ENCODE measurements at regions not wholly inside any gene's neighbourhood (a gene's known extent, or its start where the extent isn't known, plus 50 kb on each side); places are given as distances from the start of the nearest gene placed in this dataset.
A peak's percentile ranks its signal among the peaks of the same experiment; 100 is the strongest.

DNA sequence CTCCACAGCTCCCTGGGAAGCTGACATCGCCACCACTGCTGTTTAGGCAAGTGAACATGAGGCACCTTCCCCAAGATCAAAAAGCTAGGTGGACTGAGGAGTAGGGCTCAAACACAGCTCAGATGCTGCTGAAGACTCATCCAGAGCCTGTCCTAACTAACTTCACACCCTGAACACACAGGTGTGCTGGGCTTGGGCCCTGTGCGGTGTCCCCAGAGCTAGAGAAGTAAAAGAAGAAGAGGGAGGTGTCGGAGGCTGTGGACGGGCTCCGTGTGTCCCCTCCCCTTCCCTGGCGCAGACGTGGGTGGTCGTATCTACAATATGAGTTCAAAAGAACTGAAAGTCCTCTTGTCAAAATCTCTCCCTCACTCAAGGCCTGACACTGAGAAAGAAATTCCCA lies 373.4 kb upstream of the MGMT start:
- H3K4me3 ChIP-seq (ENCODE audit: low read depth, poor library complexity, severe bottlenecking): no peak overlapping the region
- WGBS, 2 donors: 85 to 92% methylated on average over 8 of the region's 8 CpGs
- DNase-seq (ENCODE audit: low spot score in 2 of 2): peak in 1 of 2 donors; percentile 68
- intact Hi-C loops (cut with DNase I; ENCODE audit: low total_unique reads): no loop called here
- TF ChIP-seq, protein P1, sequence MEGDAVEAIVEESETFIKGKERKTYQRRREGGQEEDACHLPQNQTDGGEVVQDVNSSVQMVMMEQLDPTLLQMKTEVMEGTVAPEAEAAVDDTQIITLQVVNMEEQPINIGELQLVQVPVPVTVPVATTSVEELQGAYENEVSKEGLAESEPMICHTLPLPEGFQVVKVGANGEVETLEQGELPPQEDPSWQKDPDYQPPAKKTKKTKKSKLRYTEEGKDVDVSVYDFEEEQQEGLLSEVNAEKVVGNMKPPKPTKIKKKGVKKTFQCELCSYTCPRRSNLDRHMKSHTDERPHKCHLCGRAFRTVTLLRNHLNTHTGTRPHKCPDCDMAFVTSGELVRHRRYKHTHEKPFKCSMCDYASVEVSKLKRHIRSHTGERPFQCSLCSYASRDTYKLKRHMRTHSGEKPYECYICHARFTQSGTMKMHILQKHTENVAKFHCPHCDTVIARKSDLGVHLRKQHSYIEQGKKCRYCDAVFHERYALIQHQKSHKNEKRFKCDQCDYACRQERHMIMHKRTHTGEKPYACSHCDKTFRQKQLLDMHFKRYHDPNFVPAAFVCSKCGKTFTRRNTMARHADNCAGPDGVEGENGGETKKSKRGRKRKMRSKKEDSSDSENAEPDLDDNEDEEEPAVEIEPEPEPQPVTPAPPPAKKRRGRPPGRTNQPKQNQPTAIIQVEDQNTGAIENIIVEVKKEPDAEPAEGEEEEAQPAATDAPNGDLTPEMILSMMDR (IDR thresholded peaks at IDR 0.05): no peak
- TF ChIP-seq POLR2A (IDR thresholded peaks at IDR 0.05): no peak

DNA sequence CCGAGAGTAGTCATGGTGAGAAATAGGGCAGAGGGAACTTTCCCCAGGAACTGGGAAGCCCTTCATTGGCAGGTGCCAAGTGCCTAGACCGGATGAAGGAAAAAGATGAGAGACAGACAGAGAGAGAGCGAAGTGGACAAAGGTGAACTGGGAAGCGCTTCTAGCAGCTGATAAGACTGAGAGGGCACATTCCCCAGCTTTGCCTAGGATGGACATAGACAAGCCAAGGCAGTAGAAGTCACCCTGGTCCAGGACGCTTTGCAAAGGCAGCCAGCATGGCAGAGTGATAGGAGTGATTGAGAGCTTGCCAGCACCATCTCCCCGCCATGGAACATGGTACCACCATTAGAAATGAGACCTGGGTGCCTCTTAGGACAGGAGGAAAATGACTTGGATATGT lies 372.8 kb upstream of the MGMT start:
- intact Hi-C loops (cut with DNase I; ENCODE audit: low total_unique reads): no loop called here
- TF ChIP-seq, protein P1 (IDR thresholded peaks at IDR 0.05): no peak
- TF ChIP-seq POLR2A (IDR thresholded peaks at IDR 0.05): no peak
- DNase-seq (ENCODE audit: low spot score in 2 of 2): no peak
- no peak overlapping the region for H3K4me3 ChIP-seq (ENCODE audit: low read depth, poor library complexity, severe bottlenecking)
- WGBS, 2 donors: 92 to 96% methylated on average over 6 of the region's 6 CpGs

DNA sequence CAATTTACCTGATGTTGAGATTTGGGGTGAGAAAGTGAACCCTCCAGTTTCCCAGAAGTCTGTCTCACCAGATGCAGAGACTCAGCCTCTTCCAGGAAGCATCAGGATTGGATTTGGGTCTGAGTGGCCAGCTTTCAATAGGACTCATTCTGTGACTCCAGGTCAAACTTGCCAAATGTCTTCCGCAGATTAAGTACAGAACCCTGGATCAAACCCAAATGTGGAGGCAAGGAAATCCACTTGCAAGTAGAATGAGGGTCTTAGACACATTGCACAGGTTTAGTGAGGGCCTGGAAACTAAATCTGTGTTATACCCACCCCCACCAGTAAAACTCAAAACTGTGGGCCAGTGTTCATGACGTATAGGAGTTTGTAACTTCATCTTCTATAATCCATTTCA lies 372.2 kb upstream of the MGMT start:
- WGBS, 2 donors: 83 to 87% methylated on average over 2 of the region's 2 CpGs
- DNase-seq (ENCODE audit: low spot score in 2 of 2): no peak
- no peak for TF ChIP-seq POLR2A (IDR thresholded peaks at IDR 0.05)
- TF ChIP-seq, protein P1 (IDR thresholded peaks at IDR 0.05): no peak
- no peak overlapping the region for H3K4me3 ChIP-seq (ENCODE audit: low read depth, poor library complexity, severe bottlenecking)
- intact Hi-C loops (cut with DNase I; ENCODE audit: low total_unique reads): no loop called here

DNA sequence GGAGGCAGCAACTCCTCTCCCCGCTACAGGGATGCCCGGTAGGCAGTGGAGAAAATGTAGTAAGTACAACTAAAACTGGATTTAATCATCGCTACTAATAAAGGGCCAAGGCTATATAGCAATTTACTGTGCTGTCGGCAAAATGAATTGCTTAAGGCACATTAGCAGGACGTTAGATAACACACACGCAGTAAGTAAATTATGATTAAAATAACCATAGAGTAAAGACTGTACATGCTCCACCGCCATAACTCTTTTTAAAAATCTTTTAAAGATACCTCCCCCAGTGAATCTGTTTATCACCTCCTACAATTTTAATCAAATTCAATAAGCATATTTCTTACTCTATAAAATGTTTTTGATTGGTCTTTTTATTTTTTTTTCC lies 371.4 kb upstream of the MGMT start:
- H3K4me3 ChIP-seq (ENCODE audit: low read depth, poor library complexity, severe bottlenecking): no peak overlapping the region
- DNase-seq (ENCODE audit: low spot score in 2 of 2): peak in 1 of 2 donors; percentile 32
- intact Hi-C loops (cut with DNase I; ENCODE audit: low total_unique reads): no loop called here
- TF ChIP-seq, protein P1 (IDR thresholded peaks at IDR 0.05): no peak
- no peak for TF ChIP-seq POLR2A (IDR thresholded peaks at IDR 0.05)
- WGBS, 2 donors: 59 to 62% methylated on average over 7 of the region's 7 CpGs

DNA sequence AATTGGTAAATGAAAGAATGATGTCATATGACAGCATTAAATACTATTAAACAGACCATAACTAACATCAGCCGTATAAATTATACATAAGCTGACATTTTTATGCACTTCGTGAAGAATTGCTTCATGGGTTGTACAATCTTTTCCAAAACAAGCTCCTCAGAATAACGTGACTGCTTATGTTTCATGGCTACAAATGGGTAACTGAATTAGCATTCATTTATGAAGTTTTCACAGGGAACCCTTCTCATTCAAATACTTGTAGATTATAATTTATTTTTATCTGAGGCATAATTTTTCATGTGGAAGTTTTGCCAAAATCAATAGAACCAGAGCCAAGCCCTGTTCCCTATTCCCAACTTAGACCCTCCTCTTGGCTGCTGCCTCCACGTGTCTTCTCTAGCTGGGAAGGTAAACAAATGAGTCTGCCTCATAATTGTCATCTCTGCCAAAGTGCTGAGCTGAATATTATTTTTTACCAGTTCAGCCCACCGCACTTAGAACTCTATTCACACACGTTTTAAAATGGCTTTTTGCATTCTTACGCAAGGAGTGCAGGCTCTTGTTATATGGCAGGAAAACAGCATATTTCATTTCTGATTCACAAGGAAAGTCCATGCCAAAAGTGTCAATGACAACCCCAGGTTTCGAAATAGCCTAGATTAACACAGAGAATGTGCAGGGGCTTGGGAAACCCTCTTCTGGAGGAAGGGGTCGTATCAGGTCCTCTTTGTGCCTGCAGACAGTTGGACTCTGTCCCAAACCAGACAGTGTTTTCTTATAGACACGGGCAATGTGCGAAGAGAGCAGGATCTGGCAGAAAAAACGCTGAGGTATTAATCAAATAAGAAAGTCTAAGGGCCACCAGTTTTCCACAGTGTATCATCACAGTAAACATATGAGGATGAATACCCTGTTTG lies 370.7 kb upstream of the MGMT start:
- DNase-seq (ENCODE audit: low spot score in 2 of 2): peak; percentile 36 to 39
- intact Hi-C loops (cut with DNase I; ENCODE audit: low total_unique reads): no loop called here
- 15 to 17% methylated on average over 12 of the region's 12 CpGs for WGBS, 2 donors

More for the DNA sequence above, 370.7 kb upstream of the MGMT start:
- TF ChIP-seq, protein P1 (IDR thresholded peaks at IDR 0.05): no peak
- no peak for TF ChIP-seq POLR2A (IDR thresholded peaks at IDR 0.05)
- no peak overlapping the region for H3K4me3 ChIP-seq (ENCODE audit: low read depth, poor library complexity, severe bottlenecking)

Measured in lower leg skin (tissue), 4 donors.